Hepatocyte (in vitro differentiated cells): ENCODE measurements at regions not wholly inside any gene's neighbourhood (a gene's known extent, or its start where the extent isn't known, plus 50 kb on each side); places are given as distances from the start of the nearest gene placed in this dataset.
"Not testable (repeated sequence)": the region's sequence is repeated elsewhere in the genome, so short reads cannot be mapped to it uniquely, and the experiment has no call there.

Experiments
- DNase-seq: peaks from one replicate; pipeline ENCODE4 v3.0.0-alpha.2; 2016; ENCODE audit warnings: low spot score
- H2AFZ ChIP-seq: fragments of 200-600 bp; sonication (generic); 2 replicates; pipeline ENCODE4 v1.6.0; 2016; ENCODE audit warnings: antibody characterized with exemption, mild to moderate bottlenecking
- H3K27ac ChIP-seq: fragments of 200-600 bp; sonication (generic); 2 replicates; pipeline ENCODE4 v1.5.1; 2016; ENCODE audit warnings: mild to moderate bottlenecking
- H3K27me3 ChIP-seq: fragments of 200-600 bp; sonication (generic); 2 replicates; pipeline ENCODE4 v1.6.1; 2016
- H3K36me3 ChIP-seq: fragments of 200-600 bp; sonication (generic); replicated peaks from 2 replicates; pipeline ENCODE4 v1.5.1; 2016; ENCODE audit warnings: low read depth; ENCODE audit not compliant: insufficient read depth
- H3K4me1 ChIP-seq: fragments of 200-600 bp; sonication (generic); 2 replicates; pipeline ENCODE4 v1.5.1; 2016; ENCODE audit warnings: mild to moderate bottlenecking, moderate library complexity; ENCODE audit not compliant: insufficient read depth
- H3K4me2 ChIP-seq: fragments of 200-600 bp; sonication (generic); 2 replicates; pipeline ENCODE4 v1.6.0; 2016
- H3K4me3 ChIP-seq: fragments of 200-600 bp; sonication (generic); 2 replicates; pipeline ENCODE4 v1.5.1; 2016; ENCODE audit warnings: mild to moderate bottlenecking
- H3K79me2 ChIP-seq: fragments of 200-600 bp; sonication (generic); 2 replicates; pipeline ENCODE4 v1.6.0; 2017; ENCODE audit warnings: mild to moderate bottlenecking
- H3K9me2 ChIP-seq: fragments of 200-600 bp; sonication (generic); replicated peaks from 2 replicates; pipeline ENCODE4 v1.6.0; 2017; ENCODE audit warnings: mild to moderate bottlenecking; ENCODE audit not compliant: insufficient read depth
- H3K9me3 ChIP-seq: fragments of 200-600 bp; sonication (generic); 2 replicates; pipeline ENCODE4 v1.5.1; 2016; ENCODE audit warnings: low read depth, mild to moderate bottlenecking
- H4K20me1 ChIP-seq: fragments of 200-600 bp; sonication (generic); 2 replicates; pipeline ENCODE4 v1.6.0; 2016; ENCODE audit warnings: mild to moderate bottlenecking; ENCODE audit not compliant: insufficient read depth, poor library complexity, severe bottlenecking
- EZH2 ChIP-seq: fragments of 200-600 bp; sonication (generic); IDR thresholded peaks from 2 replicates; pipeline ENCODE4 v1.6.1; 2016; ENCODE audit warnings: antibody characterized with exemption, mild to moderate bottlenecking, borderline replicate concordance
- EZH2phosphoT487 ChIP-seq: fragments of 200-600 bp; sonication (generic); IDR thresholded peaks from one replicate; pipeline ENCODE4 v1.6.1; 2018; ENCODE audit warnings: antibody characterized with exemption, mild to moderate bottlenecking, low read depth, moderate library complexity; ENCODE audit not compliant: unreplicated experiment, severe bottlenecking
- WGBS: methylation state at CpG from one replicate; pipeline ENCODE4 v1.1.6; 2016; ENCODE audit warnings: low lambda C conversion rate; ENCODE audit errors: missing lambda C conversion rate; 5-methylcytosine and 5-hydroxymethylcytosine counted together
- TF ChIP-seq, protein P1 (sequence below): fragments of 200-600 bp; sonication (generic); IDR thresholded peaks from 2 replicates; pipeline ENCODE4 v1.5.1; 2016; ENCODE audit warnings: antibody characterized with exemption, mild to moderate bottlenecking; ENCODE audit not compliant: poor library complexity

DNA sequence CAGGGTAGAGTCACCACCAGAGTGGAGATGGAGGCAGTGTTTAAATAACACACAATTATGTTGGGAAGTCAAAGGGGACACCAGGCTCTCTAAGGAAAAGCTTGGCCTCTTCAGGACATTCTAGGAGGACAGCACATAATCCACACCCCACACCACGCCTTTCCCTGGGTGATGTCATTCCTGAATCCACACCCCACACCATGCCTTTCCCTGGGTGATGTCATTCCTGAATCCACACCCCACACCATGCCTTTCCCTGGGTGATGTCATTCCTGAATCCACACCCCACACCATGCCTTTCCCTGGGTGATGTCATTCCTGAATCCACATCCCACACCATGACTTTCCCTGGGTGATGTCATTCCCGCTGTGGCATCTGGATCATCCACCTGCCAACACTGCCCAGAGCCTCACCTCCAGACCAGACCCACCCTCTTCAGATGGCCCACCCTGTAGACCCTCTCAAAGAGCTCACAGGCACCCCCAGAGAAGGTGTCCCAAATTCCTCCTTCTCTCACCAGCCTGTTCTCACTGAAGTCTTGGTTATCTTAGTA lies 541.5 kb upstream of the B3GAT1 start:
- not testable (repeated sequence) for H3K36me3 ChIP-seq, DNase-seq, H3K4me3 ChIP-seq, H3K9me3 ChIP-seq, H3K27me3 ChIP-seq, H3K4me2 ChIP-seq, H2AFZ ChIP-seq, H3K27ac ChIP-seq, H3K79me2 ChIP-seq, H3K9me2 ChIP-seq, H3K4me1 ChIP-seq, H4K20me1 ChIP-seq
- 70% methylated on average over 2 of the region's 2 CpGs for WGBS

DNA sequence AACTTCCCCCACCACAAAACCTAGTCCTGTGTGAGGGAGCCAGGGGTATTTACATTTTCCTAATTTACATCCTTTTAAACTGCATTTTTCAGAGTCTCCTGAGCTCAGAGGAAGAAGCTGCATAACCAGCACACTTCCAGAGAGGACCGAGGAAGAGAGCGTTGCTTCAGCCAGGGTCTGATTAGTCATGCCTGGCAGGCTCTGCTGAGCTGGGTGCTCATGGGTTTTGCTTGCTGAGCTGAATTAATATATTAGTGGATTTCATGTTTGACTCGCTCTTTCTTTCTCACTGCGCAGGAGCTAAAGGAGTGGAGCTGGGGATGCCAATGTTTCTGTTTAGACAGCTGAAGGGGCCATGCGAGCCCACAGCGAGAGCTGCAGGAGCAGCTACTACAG lies 539.3 kb upstream of the B3GAT1 start:
- 68% methylated on average over 6 of the region's 6 CpGs for WGBS
- no peak overlapping the region for H3K4me2 ChIP-seq
- no peaks in the 10 kb centered on the region for H3K27me3 ChIP-seq
- no peaks in the 10 kb centered on the region for H3K9me2 ChIP-seq
- no peaks in the 10 kb centered on the region for H3K4me1 ChIP-seq
- TF ChIP-seq EZH2 = no peak
- TF ChIP-seq, protein P1, sequence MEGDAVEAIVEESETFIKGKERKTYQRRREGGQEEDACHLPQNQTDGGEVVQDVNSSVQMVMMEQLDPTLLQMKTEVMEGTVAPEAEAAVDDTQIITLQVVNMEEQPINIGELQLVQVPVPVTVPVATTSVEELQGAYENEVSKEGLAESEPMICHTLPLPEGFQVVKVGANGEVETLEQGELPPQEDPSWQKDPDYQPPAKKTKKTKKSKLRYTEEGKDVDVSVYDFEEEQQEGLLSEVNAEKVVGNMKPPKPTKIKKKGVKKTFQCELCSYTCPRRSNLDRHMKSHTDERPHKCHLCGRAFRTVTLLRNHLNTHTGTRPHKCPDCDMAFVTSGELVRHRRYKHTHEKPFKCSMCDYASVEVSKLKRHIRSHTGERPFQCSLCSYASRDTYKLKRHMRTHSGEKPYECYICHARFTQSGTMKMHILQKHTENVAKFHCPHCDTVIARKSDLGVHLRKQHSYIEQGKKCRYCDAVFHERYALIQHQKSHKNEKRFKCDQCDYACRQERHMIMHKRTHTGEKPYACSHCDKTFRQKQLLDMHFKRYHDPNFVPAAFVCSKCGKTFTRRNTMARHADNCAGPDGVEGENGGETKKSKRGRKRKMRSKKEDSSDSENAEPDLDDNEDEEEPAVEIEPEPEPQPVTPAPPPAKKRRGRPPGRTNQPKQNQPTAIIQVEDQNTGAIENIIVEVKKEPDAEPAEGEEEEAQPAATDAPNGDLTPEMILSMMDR = no peak
- no peaks in the 10 kb centered on the region for H4K20me1 ChIP-seq
- H3K27ac ChIP-seq = no peak overlapping the region
- H2AFZ ChIP-seq = no peak overlapping the region
- no peak overlapping the region for H3K4me3 ChIP-seq
- no peaks in the 10 kb centered on the region for H3K36me3 ChIP-seq
- no peaks in the 10 kb centered on the region for H3K79me2 ChIP-seq
- DNase-seq = peak; percentile 38
- H3K9me3 ChIP-seq = no peaks in the 10 kb centered on the region

DNA sequence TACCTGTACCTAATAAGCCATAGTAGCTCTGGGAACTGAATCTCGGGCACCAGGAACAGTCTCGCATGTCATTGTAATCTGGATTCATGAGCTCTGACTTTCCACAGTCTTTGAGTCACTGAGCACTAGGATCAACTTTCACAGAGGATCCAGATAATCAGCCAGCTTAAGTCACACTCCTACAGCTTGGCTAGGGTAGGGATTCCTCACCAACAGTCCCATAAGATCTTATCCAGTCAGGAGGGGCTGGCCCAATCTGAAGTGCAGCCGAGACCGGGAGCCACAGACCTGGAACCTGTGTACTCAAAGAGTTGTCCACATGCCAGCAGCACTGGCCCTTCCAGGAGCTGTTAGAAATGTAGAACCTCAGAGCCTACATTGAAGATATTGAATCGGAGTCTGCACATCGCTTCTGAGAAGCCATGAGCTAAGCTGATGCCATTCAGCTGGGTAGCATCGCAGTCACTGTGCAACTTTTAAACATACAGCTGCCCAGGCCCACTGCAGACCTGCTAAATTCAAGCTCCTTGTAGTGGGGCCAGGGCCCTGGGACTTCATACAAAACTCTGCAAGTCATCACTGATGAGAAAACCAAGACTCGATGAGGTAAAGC lies 538.8 kb upstream of the B3GAT1 start:
- DNase-seq = no peak
- no peaks in the 10 kb centered on the region for H4K20me1 ChIP-seq
- 58% methylated on average over 8 of the region's 8 CpGs for WGBS

DNA sequence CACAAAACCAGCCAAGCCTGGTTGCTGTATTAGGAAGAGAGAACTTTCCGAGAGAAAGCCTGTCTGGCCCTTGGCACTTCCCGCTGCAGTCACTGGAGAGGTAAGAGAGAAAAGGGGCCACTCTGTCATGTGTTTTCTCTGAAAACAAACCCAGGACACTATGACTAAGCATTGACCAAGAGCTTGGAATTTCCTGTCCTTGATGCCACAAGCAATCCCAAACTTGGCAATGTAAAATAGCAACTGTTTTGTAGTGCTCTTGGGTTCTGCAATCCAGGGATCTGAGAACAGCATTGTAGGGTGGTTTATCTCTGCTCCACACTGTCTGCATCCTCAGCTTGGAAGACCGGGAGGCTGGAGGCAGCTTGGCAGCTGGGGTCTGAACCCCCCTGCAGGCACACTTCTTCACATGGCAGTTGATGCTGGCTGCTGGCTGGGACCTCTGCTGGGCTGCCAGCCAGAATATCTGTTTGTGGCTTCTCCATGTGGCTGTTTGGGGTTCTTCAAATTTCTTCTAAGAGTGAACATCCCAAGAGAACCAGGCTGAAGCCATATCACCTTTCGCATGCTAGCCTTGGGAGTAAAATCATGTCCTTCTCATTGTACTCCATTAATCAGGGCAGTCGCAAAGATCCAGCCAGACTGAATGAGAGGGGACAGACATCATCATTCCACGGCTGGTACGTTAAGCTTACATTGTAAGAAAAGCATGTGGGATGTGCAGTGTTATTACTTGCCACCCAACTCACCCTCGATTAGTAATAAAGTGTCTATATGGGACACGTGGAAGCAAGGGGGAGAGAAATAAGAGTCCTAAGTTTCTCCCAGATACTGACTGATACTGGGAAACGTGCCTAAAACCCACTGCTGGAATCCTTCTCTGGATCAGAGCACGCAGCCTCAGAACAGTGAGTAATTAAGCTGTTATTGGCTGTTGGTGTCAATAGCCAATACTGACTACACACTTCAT lies 537.4 kb upstream of the B3GAT1 start:
- Histone ChIP-seq H3K27ac (no peak overlapping the region), H3K9me2 (no peaks in the 10 kb centered on the region), H4K20me1 (no peaks in the 10 kb centered on the region), H3K4me2 (no peak overlapping the region), H3K9me3 (no peaks in the 10 kb centered on the region), H3K36me3 (no peaks in the 10 kb centered on the region), H3K79me2 (no peaks in the 10 kb centered on the region), H3K4me1 (no peaks in the 10 kb centered on the region), H3K4me3 (no peak overlapping the region), H3K27me3 (no peaks in the 10 kb centered on the region), H2AFZ (no peak overlapping the region)
- DNase-seq = no peak
- TF ChIP-seq EZH2 (no peak), EZH2phosphoT487 (no peak)
- TF ChIP-seq, protein P1 = no peak
- 80% methylated on average over 11 of the region's 11 CpGs for WGBS

More for the DNA sequence above, 538.8 kb upstream of the B3GAT1 start:
- TF ChIP-seq, protein P1 = no peak
- TF ChIP-seq EZH2 (no peak), EZH2phosphoT487 (no peak)
- H3K36me3 ChIP-seq = no peaks in the 10 kb centered on the region
- H3K4me2 ChIP-seq = no peak overlapping the region
- H3K4me3 ChIP-seq = no peak overlapping the region
- H3K9me2 ChIP-seq = no peaks in the 10 kb centered on the region
- no peaks in the 10 kb centered on the region for H3K4me1 ChIP-seq
- no peaks in the 10 kb centered on the region for H3K9me3 ChIP-seq
- no peak overlapping the region for H3K27ac ChIP-seq
- no peaks in the 10 kb centered on the region for H3K79me2 ChIP-seq
- no peak overlapping the region for H2AFZ ChIP-seq
- H3K27me3 ChIP-seq = no peaks in the 10 kb centered on the region
